ENCODE measurements at regions not wholly inside any gene's neighbourhood (a gene's known extent, or its start where the extent isn't known, plus 50 kb on each side); places are given as distances from the start of the nearest gene placed in this dataset.

GRCh38 chr1:192008281-192008825, 149.9 kb upstream of the RGS18 start:
- no peak overlapping the region for H3K4me3 Mint-ChIP-seq
- Histone ChIP-seq H4K8ac (replicated peaks; ENCODE audit: insufficient read length, low read depth, low read length) (no peak overlapping the region), H4K5ac (ENCODE audit: insufficient read length, low read depth, low read length) (no peak overlapping the region), H2BK20ac (ENCODE audit: low read depth, low read length, poor library complexity, severe bottlenecking) (no peak overlapping the region), H4K91ac (ENCODE audit: insufficient read length, low read depth, low read length) (no peak overlapping the region), H3T11ph (ENCODE audit: low read length) (no peak overlapping the region), H3K9me3 (ENCODE audit: control insufficient read depth, low read depth, low read length) (no peaks in the 10 kb centered on the region), H2AFZ (ENCODE audit: low read length) (no peak overlapping the region), H3K9ac (ENCODE audit: extremely low read depth, insufficient read length, low read length) (no peak overlapping the region), H4K20me1 (ENCODE audit: control insufficient read depth, insufficient read depth, insufficient read length) (no peaks in the 10 kb centered on the region), H2BK12ac (ENCODE audit: insufficient read length, low read depth, low read length) (no peak overlapping the region), H3K79me2 (ENCODE audit: insufficient read depth, low read length) (no peaks in the 10 kb centered on the region), H3K18ac (ENCODE audit: insufficient read length, low read depth, low read length) (no peak overlapping the region), H3K23ac (ENCODE audit: insufficient read length, low read depth, low read length) (no peak overlapping the region), H3K4ac (ENCODE audit: low read depth, low read length) (no peak overlapping the region), H3K4me2 (ENCODE audit: insufficient read depth, insufficient read length, low read length) (no peak overlapping the region), H3K56ac (ENCODE audit: insufficient read length, low read depth, low read length) (no peak overlapping the region), H3K27me3 (ENCODE audit: insufficient read depth, low read length) (no peaks in the 10 kb centered on the region), H3K27ac (ENCODE audit: insufficient read length, low read depth, low read length) (no peak overlapping the region), H2BK15ac (ENCODE audit: low read depth, low read length) (no peak overlapping the region), H2AK5ac (ENCODE audit: insufficient read length, low read length) (no peak overlapping the region), H3K14ac (ENCODE audit: insufficient read depth, low read length) (no peak overlapping the region), H2BK120ac (ENCODE audit: low read depth, low read length, poor library complexity, severe bottlenecking) (no peak overlapping the region), H3K23me2 (ENCODE audit: insufficient read length, low read depth, low read length, poor library complexity, severe bottlenecking) (no peaks in the 10 kb centered on the region), H3K79me1 (ENCODE audit: insufficient read depth, low read depth, low read length, poor library complexity, severe bottlenecking) (no peaks in the 10 kb centered on the region), H3K4me1 (ENCODE audit: insufficient read depth, low read length) (no peaks in the 10 kb centered on the region), H2BK5ac (ENCODE audit: insufficient read length, low read length) (no peak overlapping the region)
- H3K36me3 Mint-ChIP-seq (ENCODE audit: insufficient read depth in 1 of 3, low read depth in 3 of 3) = no peaks in the 10 kb centered on the region
- TF ChIP-seq CTCF (conservative IDR thresholded peaks at IDR 0.05) = no peak
- DNase-seq = no peak
- H3K4me1 Mint-ChIP-seq = no peaks in the 10 kb centered on the region
- no peaks in the 10 kb centered on the region for H3K27me3 Mint-ChIP-seq (ENCODE audit: low read depth)
- H3K9me3 Mint-ChIP-seq = no peaks in the 10 kb centered on the region
- H3K27ac Mint-ChIP-seq = no peak overlapping the region; a peak in 1 of 7 replicates
- WGBS (ENCODE audit: extremely low coverage, insufficient read length, low lambda C conversion rate) = no CpG with 5 or more reads among the region's 1 CpG
